GM23248 (cell line): ENCODE measurements at regions not wholly inside any gene's neighbourhood (a gene's known extent, or its start where the extent isn't known, plus 50 kb on each side); places are given as distances from the start of the nearest gene placed in this dataset.
"Not testable (repeated sequence)": the region's sequence is repeated elsewhere in the genome, so short reads cannot be mapped to it uniquely, and the experiment has no call there.

Source experiments
- EZH2 ChIP-seq: fragments of 200-600 bp; sonication (generic); IDR thresholded peaks from 2 replicates; pipeline ENCODE4 v1.6.1; 2018; ENCODE audit warnings: antibody characterized with exemption, mild to moderate bottlenecking; ENCODE audit not compliant: insufficient read depth, poor library complexity, severe bottlenecking
- EZH2phosphoT487 ChIP-seq: fragments of 200-600 bp; sonication (generic); IDR thresholded peaks from 2 replicates; pipeline ENCODE4 v1.6.1; 2018; ENCODE audit warnings: antibody characterized with exemption, moderate library complexity, mild to moderate bottlenecking, low read depth; ENCODE audit not compliant: insufficient read depth

- TF ChIP-seq EZH2, EZH2phosphoT487: not testable (repeated sequence)
These were observed 318.1 kb upstream of the FRG1 start for GRCh38 chr4:189622574-189622973.
